GF-D8 (cell line): ENCODE measurements at regions not wholly inside any gene's neighbourhood (a gene's known extent, or its start where the extent isn't known, plus 50 kb on each side); places are given as distances from the start of the nearest gene placed in this dataset.
"Not testable (repeated sequence)": the region's sequence is repeated elsewhere in the genome, so short reads cannot be mapped to it uniquely, and the experiment has no call there.

Experiments used
- DNase-seq: peaks from one replicate; lab custom pipeline; 2025; lab: John Stamatoyannopoulos, UW

GRCh38 chr14:28323951-28324741 lies 442.4 kb upstream of the FOXG1 start:
- no peak for DNase-seq

GRCh38 chr14:28340816-28341215 lies 425.8 kb upstream of the FOXG1 start:
- DNase-seq: no peak

- DNase-seq: no peak
Observed at GRCh38 chr14:28344381-28344780, 422.2 kb upstream of the FOXG1 start.

- no peak for DNase-seq
Observed at GRCh38 chr14:28348797-28349196, 417.8 kb upstream of the FOXG1 start.

- no peak for DNase-seq
Observed at GRCh38 chr14:28356819-28357218, 409.8 kb upstream of the FOXG1 start.

- DNase-seq: no peak
Observed at GRCh38 chr14:28361486-28361885, 405.1 kb upstream of the FOXG1 start.

- DNase-seq: no peak
Observed at GRCh38 chr14:28365510-28365909, 401.1 kb upstream of the FOXG1 start.

- DNase-seq: peak; percentile 62
Observed at GRCh38 chr14:28373721-28374120, 392.9 kb upstream of the FOXG1 start.

GRCh38 chr14:28375295-28375694 lies 391.3 kb upstream of the FOXG1 start:
- no peak for DNase-seq

GRCh38 chr14:28381656-28382055 lies 384.9 kb upstream of the FOXG1 start:
- no peak for DNase-seq

GRCh38 chr14:28382444-28383190 lies 384.0 kb upstream of the FOXG1 start:
- no peak for DNase-seq

GRCh38 chr14:28398506-28398905 lies 368.1 kb upstream of the FOXG1 start:
- no peak for DNase-seq

GRCh38 chr14:28401705-28402104 lies 364.9 kb upstream of the FOXG1 start:
- DNase-seq: not testable (repeated sequence)

GRCh38 chr14:28406196-28406595 lies 360.4 kb upstream of the FOXG1 start:
- DNase-seq: no peak

GRCh38 chr14:28407031-28407825 lies 359.4 kb upstream of the FOXG1 start:
- DNase-seq: no peak

- DNase-seq: no peak
Observed at GRCh38 chr14:28407996-28408395, 358.6 kb upstream of the FOXG1 start.

- no peak for DNase-seq
Observed at GRCh38 chr14:28412077-28412476, 354.5 kb upstream of the FOXG1 start.

- no peak for DNase-seq
Observed at GRCh38 chr14:28426960-28427359, 339.6 kb upstream of the FOXG1 start.

- no peak for DNase-seq
Observed at GRCh38 chr14:28436821-28437220, 329.8 kb upstream of the FOXG1 start.

- DNase-seq: no peak
Observed at GRCh38 chr14:28461389-28461788, 305.2 kb upstream of the FOXG1 start.

GRCh38 chr14:28467611-28468010 lies 299.0 kb upstream of the FOXG1 start:
- DNase-seq: no peak
